GM21423 (cell line): ENCODE measurements at regions not wholly inside any gene's neighbourhood (a gene's known extent, or its start where the extent isn't known, plus 50 kb on each side); places are given as distances from the start of the nearest gene placed in this dataset.
"Not testable (repeated sequence)": the region's sequence is repeated elsewhere in the genome, so short reads cannot be mapped to it uniquely, and the experiment has no call there.

ENCODE experiments used
- ATAC-seq: cut with Tn5 transposase; IDR thresholded peaks from one replicate; pipeline ENCODE4 v1.9.1; 2021; ENCODE audit warnings: mild to moderate bottlenecking, moderate library complexity; ENCODE audit not compliant: unreplicated experiment

DNA sequence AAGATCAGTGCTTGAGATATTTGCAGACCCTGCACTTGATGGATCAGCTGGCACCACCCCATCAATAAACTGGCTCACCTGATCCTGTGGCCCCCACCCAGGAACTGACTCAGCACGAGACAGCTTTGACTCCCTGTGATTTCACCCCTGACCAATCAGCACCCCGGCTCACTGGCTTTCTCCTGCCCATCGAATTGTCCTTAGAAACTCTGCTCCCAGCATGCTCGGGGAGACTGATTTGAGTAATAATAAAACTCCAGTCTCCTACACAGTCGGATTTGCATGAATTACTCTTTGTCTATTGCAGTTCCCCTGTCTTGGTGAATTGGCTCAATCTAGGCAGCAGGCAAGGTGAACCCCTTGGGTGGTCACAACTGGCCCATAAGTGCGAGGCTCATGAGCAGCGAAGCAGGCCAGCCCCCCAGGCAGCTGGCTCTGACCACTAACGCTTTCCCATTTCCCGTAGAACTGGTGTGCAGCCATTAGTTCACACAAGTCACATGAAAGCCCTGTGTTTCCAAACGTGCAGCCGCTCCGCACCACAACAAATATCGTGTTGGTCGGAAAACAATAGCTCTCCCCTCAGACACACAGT, 79.6 kb downstream of the RSPH3 start:
- no peak for ATAC-seq

DNA sequence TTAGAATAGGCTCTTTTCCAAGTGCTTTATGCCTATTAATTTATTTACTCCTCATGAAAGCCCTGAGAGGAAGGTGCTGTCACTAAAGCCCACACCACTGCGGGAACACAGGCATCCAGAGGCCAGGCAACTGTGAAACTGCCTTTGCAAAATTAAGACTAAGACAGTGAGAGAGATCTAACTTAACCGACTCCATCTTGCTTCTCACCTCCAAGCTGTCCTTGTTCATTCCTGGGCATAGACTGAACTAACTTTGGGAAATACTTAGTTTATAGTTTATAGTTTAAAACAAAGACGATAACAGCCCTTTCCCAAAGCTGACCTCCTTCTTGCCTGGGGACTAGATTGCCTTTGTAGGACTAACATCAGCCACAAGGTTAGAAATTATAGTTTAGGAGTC, 80.1 kb downstream of the RSPH3 start:
- ATAC-seq = no peak

DNA sequence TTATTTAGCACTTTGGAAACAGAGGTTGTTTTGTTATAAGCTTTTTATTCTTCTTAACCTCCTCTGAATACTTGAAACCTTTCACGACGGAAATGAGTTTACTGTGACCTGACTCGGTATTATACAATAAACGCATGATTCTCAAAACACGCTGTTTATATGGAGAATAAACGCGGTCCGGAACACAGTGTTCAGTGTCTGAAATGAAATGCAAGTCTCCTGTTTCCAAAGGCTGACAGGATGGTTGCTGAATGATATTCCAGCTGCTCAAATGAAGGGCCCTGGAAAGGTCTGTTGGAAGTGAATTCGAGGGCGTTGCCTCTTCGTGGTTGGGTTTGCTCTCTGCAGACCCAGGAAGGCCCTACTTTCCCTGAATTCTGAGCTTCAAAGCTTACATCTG, 83.4 kb downstream of the RSPH3 start:
- no peak for ATAC-seq

DNA sequence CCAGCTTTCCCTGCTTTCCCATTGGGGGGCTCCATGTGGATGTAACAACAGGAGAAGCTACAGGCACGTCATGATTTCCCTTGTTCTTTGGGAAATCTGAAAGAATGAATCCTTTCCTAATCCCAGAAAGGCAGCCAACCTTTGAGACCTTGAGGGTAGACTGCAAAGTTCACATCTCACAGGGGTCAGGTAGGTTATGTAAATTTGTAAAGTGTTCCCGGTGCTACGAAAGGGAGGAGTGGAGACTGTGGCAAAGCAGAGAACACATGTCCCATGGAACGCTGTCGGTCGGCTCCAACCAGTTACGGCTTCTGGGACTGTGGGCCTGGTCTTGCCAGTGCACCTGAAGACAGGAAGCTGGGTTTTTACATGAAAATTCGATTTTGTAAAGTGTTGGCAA, 85.1 kb downstream of the RSPH3 start:
- no peak for ATAC-seq

DNA sequence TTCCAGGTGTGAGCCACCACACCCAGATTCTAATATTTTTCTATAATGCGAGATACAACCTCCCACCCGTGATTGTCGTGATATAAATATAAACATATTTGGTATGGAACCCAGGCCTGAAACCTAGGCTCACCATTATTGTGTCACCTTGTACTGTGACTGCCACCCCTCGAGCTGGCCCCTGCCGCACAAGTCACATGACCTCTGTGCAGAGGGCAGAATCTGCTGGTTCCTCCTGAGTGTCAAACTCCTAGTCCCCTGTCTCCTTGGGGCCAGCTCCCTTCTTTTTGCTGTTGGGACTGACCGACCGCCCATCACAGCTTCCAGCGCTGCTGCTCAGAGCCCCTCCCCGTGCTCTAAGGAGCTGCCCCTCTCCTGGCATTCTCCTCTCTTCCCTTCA, 86.4 kb downstream of the RSPH3 start:
- no peak for ATAC-seq

DNA sequence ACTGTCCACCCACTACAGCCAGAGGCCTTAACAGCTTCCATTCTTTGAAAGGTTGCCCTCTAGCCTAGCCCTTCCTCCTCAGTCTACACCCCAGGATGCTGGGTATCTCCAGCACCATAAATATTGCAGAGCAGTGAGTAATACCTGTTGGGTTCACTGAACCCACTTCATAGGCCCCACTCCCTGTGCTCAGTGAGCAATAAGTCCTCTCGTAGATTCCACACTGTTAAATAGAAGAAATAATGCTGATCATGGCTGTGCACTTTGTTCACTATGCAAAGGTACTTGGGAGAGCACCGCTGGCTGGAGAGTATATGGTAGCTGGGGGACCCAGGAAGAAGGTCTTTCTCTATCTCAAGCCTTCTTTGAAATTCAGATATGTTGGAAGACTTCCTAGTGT, 87.3 kb downstream of the RSPH3 start:
- ATAC-seq = no peak

DNA sequence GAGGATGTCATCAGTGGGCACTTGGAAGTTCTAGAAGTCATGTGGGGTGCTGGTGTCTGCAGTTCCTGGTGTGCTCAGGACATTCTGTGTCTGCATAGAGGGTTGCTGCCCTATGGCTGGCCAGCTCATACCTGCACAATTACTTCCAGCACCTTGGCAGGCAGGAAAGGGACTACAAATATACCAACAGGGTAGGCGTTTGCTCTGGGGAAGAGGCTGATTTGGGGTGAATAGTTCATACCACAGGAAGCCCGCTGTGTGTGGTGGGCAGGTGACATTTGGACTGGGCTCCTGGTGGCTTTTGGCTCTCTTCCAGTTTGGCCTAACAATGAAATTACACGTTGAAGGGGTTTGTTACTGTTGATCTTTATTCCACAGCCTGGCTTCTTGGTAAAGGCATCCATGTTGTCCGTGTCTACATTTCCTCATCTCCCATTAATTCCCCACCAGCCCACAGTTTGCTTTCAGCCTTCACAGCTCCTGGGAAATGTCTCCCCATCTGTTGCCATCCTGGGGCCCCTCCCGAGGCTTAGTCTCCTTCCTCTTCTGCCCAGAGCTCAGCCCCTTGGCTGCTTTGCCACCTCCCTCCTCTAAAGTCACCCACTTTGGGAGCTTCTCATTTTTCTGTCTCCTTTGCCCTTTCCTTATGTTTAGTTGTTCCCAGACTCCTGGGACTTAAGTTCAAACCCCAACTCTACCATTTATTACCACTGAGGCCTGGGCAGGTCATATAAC, 88.1 kb downstream of the RSPH3 start:
- peak; percentile 59 for ATAC-seq

DNA sequence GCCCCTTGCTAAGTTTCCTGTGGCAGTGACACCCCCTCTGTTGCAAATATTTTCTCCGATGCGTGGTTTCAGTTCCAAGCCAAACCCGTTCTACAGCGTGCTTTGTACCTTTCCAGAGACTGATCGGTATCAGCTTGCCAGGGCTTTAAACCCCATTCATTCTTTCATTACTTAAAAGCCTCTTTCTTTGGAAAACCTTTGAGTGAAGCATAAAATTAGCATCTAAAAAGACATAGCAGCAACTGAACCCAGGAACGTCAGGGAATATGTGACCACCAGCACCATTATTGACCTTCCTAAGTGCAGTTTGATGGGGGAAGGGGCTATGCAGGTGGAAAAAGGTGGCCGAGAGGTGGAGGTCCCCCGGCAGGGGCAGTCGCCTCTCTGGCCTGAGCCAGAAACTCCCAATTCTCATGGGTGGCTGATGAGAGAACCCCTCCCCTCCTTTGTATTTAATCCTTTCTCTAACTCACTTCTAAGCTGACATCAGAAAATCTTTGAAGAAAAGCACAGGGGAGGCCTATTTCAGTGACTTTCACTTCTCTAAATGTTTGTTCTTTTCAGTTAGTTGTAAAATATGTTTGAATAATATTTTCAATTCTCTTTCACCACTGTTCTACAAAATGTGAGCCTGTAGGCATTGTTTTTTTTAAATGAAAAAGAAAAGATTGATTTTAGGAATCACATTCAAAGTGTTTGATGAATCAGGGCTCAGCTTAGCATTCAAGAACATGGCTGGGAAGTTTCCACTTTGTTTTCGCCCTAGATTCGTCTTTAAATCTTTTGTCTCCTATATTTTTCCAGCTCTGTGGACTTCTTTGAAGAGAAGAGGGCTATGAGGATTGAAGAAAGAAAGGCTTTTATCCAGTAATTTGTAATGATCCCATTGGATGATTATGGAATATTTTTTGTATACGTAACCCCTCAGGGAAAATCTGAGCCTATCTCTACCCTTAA, 89.2 kb downstream of the RSPH3 start:
- no peak for ATAC-seq

DNA sequence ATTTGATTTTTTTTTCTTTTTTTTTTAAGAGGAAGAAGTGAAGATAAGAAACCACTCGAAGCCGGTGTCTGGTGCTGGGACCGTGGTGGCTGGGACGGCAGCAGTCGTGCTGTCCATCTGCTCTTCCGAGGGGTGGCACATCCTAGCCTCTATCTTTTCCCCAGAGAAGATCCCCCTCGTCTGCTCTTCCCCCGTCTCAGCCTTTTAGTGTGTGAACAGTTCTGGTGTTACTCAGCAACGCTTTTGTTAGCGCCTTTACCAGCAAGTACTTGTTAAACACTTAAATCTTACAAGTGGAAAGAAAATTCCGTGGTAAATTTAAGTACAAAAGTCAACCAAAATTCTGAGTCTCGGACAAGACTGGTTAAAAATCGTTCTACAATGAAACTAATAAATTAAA, 90.1 kb downstream of the RSPH3 start:
- ATAC-seq = no peak

DNA sequence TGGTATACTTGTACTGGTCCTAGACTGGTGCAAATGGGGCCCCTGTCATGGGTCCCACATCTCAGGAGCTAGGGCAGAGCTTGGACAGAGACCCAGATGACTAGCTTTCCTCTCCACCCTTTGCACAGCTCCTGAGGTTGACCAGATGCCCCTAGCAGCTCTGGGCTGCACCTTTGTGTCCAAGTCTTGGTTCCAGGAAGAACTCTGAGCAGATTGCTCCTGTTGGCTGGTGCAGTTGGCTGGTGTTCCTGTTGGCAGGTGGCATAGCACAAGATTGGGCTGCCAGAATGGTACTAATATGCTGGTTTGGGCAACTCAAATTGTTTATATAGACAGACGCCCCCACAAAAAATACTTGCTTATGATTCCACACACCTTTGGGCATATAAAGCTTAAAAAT, 89.4 kb upstream of the EZR start:
- no peak for ATAC-seq

DNA sequence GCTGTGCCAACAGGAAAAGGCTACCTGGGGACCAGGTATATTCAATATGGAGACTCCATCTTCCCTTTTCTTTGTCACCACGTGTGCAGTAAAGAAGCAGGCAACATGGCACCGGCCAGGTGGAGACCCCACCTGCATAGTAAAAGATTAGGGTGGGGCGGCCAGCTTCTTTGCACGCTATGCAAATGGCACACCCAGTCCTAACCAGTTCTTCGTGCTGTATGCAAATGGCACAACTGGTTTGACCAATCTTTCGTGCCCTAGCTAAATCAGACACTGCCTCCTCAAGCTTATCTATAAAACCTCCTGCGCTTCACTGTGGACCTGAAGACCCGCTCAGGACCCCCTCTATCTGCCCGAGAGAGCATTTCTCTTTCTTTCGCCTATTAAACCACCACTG, 88.8 kb upstream of the EZR start:
- no peak for ATAC-seq

DNA sequence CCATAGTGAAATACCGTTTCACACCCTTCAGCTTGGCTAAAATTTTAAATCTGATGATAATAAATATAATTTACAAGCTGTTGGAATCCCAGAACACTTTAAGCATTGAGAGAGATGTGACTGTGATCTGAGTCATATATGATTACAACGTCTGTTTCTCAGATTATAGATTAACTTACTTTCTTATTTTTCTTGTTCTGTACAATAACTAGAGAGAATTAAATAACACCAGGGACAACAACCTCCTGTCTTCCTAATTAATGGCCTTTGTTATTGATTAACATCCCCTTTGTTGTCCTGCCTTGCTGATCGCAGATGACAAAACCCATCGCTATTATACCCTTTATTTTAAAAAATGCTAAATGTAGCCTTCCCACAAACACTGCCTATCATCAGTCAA, 87.8 kb upstream of the EZR start:
- no peak for ATAC-seq

DNA sequence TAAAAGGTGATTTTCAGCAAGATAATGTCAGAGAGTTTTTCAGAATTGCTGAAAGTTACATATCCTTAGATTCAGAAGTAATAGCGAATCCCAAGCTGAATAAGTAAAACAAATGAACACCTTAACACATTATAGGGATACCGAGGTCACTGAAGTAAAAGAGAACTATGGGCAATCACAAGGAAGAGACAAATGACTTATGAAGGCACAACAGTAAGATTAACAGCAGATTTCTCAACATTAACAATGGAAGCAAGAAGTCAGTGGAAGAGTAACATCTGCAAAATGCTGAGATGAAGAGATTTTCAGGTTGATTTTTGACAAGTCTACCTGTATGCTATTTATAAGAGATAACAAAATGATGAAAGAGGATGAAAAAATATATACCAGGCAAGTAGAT, 86.1 kb upstream of the EZR start:
- ATAC-seq = no peak

DNA sequence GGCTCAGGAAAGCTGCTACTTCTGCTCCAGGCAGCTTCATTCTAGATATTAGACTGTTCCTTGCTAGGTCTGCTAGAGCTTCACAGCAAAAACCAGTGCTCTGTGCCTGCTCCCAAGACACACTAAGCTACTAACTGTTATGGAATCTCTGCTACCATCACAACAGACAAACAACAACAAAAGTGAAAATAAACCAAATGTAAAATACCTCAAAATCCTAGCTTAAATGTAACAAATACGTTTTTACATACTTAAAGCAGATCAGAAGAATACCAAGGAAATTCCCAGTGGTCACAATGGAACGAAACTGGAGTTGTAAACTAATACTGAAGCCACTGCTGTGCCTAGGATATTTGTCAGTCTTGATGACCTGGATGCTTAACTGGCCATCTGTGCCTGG, 84.6 kb upstream of the EZR start:
- no peak for ATAC-seq

DNA sequence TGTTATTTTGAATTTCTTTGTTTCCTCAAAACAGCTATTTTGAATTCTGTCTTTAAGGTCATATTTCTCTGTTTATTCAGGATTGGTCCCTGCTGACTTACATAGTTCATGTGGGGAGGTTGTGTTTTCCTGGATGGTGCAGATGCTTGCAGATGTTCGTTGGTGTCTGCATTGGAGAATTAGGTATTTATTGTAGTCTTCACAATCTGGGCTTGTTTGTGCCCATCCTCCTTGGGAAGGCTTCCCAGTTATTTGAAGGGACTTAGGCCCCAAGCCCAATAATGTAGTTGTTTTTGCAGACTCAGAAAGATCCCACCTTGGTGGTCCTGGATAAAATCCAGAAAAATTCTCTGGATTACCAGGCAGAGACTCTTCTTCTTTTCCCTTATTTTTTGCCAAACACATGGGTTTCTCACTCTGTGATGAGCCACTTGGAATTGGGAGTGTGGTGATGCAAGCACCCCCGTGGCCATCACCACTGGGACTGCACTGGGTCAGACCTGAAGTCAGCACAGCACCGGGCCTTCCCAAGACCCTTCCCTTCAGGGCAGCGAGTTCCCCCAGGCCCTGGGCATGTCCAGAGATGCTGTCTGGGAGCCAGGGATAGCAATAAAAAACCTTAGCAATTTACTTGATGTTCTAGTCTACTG, 81.6 kb upstream of the EZR start:
- no peak for ATAC-seq

DNA sequence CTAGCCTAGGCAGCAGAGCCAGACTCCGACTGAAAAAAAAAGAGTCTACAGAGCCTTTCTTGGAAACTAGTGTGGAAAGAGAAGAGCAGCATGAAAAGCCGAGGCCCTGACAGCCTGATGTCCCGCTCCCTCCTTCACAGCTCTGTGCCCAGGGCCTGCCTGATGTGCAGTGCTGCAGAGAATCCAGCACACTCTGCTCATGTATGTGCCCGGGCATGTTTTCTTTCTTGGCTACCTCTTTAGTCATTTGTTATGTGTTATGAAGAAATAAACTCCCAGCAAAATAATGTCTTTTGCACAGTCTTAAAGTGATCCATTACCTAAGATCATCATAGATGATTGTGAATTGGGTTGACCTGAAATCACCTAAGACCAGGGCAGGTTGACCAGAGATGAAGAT, 78.1 kb upstream of the EZR start:
- no peak for ATAC-seq

DNA sequence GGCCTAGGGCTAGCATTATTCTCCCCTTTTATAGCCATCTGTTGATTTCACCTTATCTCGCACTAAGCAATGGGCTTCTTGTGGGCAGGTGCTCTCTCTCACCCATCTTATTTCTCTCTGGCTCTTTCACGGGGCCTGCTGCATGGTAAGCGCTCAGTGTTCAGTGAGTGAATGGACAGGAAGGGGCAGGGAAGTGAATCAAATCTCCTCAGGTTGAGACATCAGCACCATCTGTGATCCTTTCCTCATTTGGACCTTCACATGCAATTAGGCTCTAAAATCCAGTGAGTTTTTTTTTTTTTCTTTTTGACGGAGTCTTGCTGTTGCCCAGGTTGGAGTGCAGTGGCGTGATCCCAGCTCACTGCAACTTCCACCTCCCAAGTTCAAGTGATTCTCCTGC, 76.5 kb upstream of the EZR start:
- no peak for ATAC-seq

DNA sequence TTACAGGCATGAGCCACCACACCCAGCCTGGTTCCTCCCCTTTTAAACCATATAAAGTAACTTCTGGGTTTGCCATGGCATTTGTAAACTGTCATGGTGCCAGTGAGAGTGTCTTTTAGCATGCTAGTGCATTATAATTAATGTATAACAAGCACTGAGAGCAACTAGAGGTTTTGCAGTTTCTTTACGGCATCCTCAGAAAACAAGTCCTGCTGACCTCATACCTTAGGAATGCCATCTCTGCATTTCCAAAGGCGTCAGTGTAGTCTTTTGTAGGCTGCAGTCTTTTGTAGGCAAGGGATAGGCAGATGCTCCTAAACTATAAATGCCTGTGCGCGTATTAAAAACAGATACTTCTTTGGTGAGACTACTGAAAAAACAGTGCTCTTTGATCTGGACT, 75.0 kb upstream of the EZR start:
- ATAC-seq = no peak

DNA sequence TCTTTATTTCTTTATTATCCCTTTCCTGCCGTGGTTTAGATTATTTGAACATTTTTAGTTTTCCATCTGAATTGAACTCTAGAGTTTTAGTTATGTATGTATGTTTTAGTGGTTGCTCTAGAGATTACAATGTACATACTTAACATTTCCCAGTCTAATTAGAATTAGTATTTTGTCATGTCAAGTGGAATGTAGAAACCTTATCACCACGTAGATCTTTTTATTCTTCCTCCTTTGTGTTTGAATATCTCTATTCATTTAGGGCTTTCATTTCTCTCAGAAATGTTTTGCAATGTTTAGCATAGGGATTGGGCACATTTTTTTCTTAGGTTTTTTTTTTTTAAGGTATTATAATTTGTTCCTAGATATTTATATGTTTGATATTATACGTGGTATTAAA, 73.1 kb upstream of the EZR start:
- ATAC-seq = no peak

DNA sequence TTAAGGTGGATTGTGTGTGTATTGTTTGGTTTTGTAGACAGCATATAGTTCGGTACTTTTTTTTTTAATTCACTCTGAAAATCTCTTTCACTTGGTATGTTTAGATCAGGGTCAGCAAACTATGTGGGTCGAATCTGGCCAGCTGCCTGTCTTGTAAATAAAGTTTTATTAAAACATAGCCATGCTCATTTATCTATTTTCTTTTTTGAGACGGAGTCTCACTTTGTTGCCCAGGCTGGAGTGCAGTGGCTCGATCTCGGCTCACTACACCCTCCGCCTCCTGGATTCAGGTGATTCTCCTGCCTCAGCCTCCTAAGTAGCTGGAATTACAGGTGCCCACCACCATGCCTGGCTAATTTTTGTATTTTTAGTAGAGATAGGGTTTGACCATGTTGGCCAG, 72.4 kb upstream of the EZR start:
- not testable (repeated sequence) for ATAC-seq

DNA sequence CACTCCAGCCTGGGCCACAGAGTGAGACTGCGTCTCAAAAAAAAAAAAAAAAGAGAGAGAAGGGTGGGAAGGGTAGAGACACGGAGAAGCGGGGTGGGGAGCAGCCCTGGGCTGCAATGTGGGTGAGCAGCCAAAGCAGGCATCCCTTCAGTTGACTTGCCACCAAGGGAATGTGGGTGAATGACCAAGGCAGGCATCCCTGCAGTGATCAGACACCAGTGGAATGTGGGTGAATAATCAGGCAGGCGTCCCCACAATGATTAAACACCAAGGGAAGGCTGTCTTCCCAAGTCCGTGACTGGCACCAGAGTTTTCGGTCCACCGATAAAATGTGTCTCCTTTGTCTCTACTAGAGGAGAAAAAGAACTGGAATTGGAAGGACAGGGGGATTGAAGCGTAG, 69.0 kb upstream of the EZR start:
- ATAC-seq = not testable (repeated sequence)
